ENCODE measurements at regions not wholly inside any gene's neighbourhood (a gene's known extent, or its start where the extent isn't known, plus 50 kb on each side); places are given as distances from the start of the nearest gene placed in this dataset.

DNA sequence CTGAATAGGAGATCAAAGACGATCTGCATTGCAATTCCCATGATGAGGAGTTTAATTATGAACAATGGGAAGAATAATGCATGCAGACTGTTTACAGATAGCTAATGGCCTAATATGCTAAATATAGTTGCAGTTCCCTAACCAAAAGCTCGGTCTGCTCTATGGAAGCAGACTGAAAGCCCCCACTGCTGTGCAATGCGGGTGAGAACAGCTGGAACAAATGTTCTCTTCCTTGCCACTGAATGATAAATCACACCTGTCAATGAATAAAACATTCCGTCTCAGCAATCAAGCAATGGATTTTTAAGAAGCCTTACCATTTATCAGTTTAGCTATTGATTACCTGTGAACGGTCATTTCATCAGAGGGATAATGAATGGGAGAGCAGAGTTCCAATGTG lies 704.5 kb upstream of the RAB6C start:
- peaks cover 6% of the 10 kb centered on the region for H3K9me3 Mint-ChIP-seq
- no peaks in the 10 kb centered on the region for H3K36me3 Mint-ChIP-seq (ENCODE audit: low read depth)
- no peaks in the 10 kb centered on the region for H3K9me3 ChIP-seq (ENCODE audit: control insufficient read depth in 1 of 2, insufficient read depth in 1 of 2, low read length in 2 of 2)
- intact Hi-C loops (cut with DNase I, micrococcal nuclease), result no loop called here
- ChIA-PET CTCF (no interaction called here), POLR2A (no interaction called here)
- H3K36me3 ChIP-seq (ENCODE audit: insufficient read depth, low read length), result no peaks in the 10 kb centered on the region
- no peaks in the 10 kb centered on the region for H3K4me1 ChIP-seq (ENCODE audit: insufficient read depth, low read length)
- H3K4me3 Mint-ChIP-seq, result no peak overlapping the region
- H3K27me3 ChIP-seq (ENCODE audit: control insufficient read depth in 1 of 2, insufficient read depth in 2 of 2, low read length in 2 of 2), result no peaks in the 10 kb centered on the region
- ATAC-seq (ENCODE audit: poor library complexity) (no peak), DNase-seq (no peak)
- no peaks in the 10 kb centered on the region for H3K4me1 Mint-ChIP-seq (ENCODE audit: low read depth)
- no peak overlapping the region for H3K27ac Mint-ChIP-seq
- no peak overlapping the region for H3K27ac ChIP-seq (ENCODE audit: low read depth in 1 of 2, low read length in 2 of 2)
- no peak overlapping the region for H3K4me3 ChIP-seq (ENCODE audit: low read length)
- TF ChIP-seq, protein P1, sequence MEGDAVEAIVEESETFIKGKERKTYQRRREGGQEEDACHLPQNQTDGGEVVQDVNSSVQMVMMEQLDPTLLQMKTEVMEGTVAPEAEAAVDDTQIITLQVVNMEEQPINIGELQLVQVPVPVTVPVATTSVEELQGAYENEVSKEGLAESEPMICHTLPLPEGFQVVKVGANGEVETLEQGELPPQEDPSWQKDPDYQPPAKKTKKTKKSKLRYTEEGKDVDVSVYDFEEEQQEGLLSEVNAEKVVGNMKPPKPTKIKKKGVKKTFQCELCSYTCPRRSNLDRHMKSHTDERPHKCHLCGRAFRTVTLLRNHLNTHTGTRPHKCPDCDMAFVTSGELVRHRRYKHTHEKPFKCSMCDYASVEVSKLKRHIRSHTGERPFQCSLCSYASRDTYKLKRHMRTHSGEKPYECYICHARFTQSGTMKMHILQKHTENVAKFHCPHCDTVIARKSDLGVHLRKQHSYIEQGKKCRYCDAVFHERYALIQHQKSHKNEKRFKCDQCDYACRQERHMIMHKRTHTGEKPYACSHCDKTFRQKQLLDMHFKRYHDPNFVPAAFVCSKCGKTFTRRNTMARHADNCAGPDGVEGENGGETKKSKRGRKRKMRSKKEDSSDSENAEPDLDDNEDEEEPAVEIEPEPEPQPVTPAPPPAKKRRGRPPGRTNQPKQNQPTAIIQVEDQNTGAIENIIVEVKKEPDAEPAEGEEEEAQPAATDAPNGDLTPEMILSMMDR (IDR thresholded peaks at IDR 0.05), result no peak
- no peaks in the 10 kb centered on the region for H3K27me3 Mint-ChIP-seq

DNA sequence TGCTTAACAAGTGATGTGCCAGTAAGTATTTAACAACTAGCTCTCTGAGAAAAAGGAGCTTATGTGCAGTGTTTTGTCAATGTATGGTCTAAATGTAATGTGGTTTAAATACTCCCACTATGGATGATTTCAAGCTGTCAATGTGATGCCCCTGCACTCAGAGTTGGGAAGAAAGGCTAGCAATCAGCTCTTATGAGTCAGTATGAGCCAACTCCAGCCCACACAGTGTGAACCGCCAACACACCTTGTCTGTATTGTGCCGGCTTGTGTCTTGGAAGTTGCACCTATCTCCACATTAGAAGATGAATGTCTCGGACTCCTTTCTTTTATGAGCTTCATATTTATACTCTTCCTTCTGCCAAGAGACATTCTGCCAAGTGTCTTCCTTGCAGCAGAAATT lies 703.8 kb upstream of the RAB6C start:
- Mint-ChIP-seq H3K27me3 (no peaks in the 10 kb centered on the region), H3K9me3 (no peaks in the 10 kb centered on the region), H3K27ac (no peak overlapping the region), H3K4me3 (no peak overlapping the region), H3K4me1 (ENCODE audit: low read depth) (no peaks in the 10 kb centered on the region), H3K36me3 (ENCODE audit: low read depth) (no peaks in the 10 kb centered on the region)
- Histone ChIP-seq H3K9me3 (ENCODE audit: control insufficient read depth in 1 of 2, insufficient read depth in 1 of 2, low read length in 2 of 2) (no peaks in the 10 kb centered on the region), H3K36me3 (ENCODE audit: insufficient read depth, low read length) (no peaks in the 10 kb centered on the region), H3K4me1 (ENCODE audit: insufficient read depth, low read length) (no peaks in the 10 kb centered on the region), H3K4me3 (ENCODE audit: low read length) (no peak overlapping the region), H3K27me3 (ENCODE audit: control insufficient read depth in 1 of 2, insufficient read depth in 2 of 2, low read length in 2 of 2) (no peaks in the 10 kb centered on the region), H3K27ac (ENCODE audit: low read depth in 1 of 2, low read length in 2 of 2) (no peak overlapping the region)
- POLR2A ChIA-PET, result no interaction called here
- DNase-seq (no peak), ATAC-seq (ENCODE audit: poor library complexity) (no peak)
- TF ChIP-seq, protein P1 (IDR thresholded peaks at IDR 0.05), result no peak
- CTCF ChIA-PET, result no interaction called here
- intact Hi-C loops (cut with DNase I, micrococcal nuclease), result no loop called here

DNA sequence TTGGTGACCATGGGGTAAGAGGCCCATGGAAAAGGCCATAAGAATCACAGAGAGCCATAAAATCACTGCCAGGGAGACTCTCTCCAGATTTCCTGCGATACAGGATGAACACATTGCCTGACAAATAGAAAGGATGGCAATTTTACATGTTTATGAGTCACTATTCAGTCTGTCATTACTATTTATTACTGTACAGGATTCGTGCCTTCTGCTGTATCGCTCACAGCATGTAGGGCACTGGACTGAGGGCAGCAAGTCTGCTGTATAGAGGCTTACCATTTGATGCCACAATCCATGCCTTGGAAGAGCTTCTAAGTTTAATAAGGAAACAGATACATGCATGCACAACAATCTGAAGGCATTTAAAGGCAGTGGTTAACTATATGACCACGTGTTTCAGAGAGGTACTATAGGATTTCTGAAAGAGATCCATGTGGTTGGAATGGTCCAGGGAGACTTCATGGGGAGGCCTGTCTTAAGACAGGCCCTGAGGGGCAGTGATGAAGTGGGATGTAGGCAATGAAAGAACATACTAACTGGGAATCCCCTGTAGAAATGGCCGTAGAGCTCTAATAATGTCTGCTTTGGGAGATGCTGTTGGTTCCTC lies 702.4 kb upstream of the RAB6C start:
- H3K9me3 ChIP-seq (ENCODE audit: control insufficient read depth in 1 of 2, insufficient read depth in 1 of 2, low read length in 2 of 2), result no peaks in the 10 kb centered on the region
- CTCF ChIA-PET, result no interaction called here
- DNase-seq (no peak), ATAC-seq (ENCODE audit: poor library complexity) (no peak)
- Mint-ChIP-seq H3K36me3 (ENCODE audit: low read depth) (no peaks in the 10 kb centered on the region), H3K4me1 (ENCODE audit: low read depth) (no peaks in the 10 kb centered on the region), H3K9me3 (no peaks in the 10 kb centered on the region), H3K27ac (no peak overlapping the region), H3K4me3 (no peak overlapping the region), H3K27me3 (no peaks in the 10 kb centered on the region)
- no peaks in the 10 kb centered on the region for H3K4me1 ChIP-seq (ENCODE audit: insufficient read depth, low read length)
- TF ChIP-seq, protein P1 (IDR thresholded peaks at IDR 0.05), result no peak
- no peaks in the 10 kb centered on the region for H3K27me3 ChIP-seq (ENCODE audit: control insufficient read depth in 1 of 2, insufficient read depth in 2 of 2, low read length in 2 of 2)
- intact Hi-C loops (cut with DNase I, micrococcal nuclease), result no loop called here
- H3K4me3 ChIP-seq (ENCODE audit: low read length), result no peak overlapping the region
- no peaks in the 10 kb centered on the region for H3K36me3 ChIP-seq (ENCODE audit: insufficient read depth, low read length)
- POLR2A ChIA-PET, result no interaction called here
- H3K27ac ChIP-seq (ENCODE audit: low read depth in 1 of 2, low read length in 2 of 2), result no peak overlapping the region

All from CD4-positive, alpha-beta T cell (primary cell).